Vagina (tissue), 2 donors: ENCODE measurements at regions not wholly inside any gene's neighbourhood (a gene's known extent, or its start where the extent isn't known, plus 50 kb on each side); places are given as distances from the start of the nearest gene placed in this dataset.

ENCODE experiments used
- DNase-seq, 2 donors: peaks; one replicate each; pipeline ENCODE4 v3.0.0-alpha.2; 2017; ENCODE audit errors: extremely low spot score in 2 of 2
- H3K27ac ChIP-seq: fragments of 200-600 bp; sonication (generic); one replicate; pipeline ENCODE4 v1.5.1; 2019
- H3K27me3 ChIP-seq: fragments of 200-600 bp; sonication (generic); one replicate; pipeline ENCODE4 v1.5.1; 2019
- H3K36me3 ChIP-seq, 2 donors: fragments of 200-600 bp; sonication (generic); one replicate each; pipeline ENCODE4 v1.5.1; 2017 to 2019
- H3K4me1 ChIP-seq: fragments of 200-600 bp; sonication (generic); one replicate; pipeline ENCODE4 v1.5.1; 2019
- H3K4me3 ChIP-seq, 2 donors: fragments of 200-600 bp; sonication (generic); 1 replicate in 1 of 2; 2 replicates in 1 of 2; pipeline ENCODE4 v1.5.1; 2016 to 2019
- H3K9me3 ChIP-seq: fragments of 200-600 bp; sonication (generic); one replicate; pipeline ENCODE4 v1.5.1; 2019
- POLR2A ChIP-seq, 2 donors: fragments of 450-650 bp; IDR thresholded peaks; one replicate each; pipeline ENCODE4 v1.6.1; 2017; ENCODE audit warnings: antibody characterized with exemption in 2 of 2, mild to moderate bottlenecking in 2 of 2, moderate library complexity in 2 of 2
- POLR2AphosphoS5 ChIP-seq, 2 donors: sonication (generic); formaldehyde crosslinking; IDR thresholded peaks; one replicate each; pipeline ENCODE4 v1.9.0; 2017; ENCODE audit warnings: antibody characterized with exemption in 2 of 2, mild to moderate bottlenecking in 2 of 2, low read depth in 1 of 2; ENCODE audit not compliant: insufficient read depth in 1 of 2
- intact Hi-C: fragments of 100-400 bp; cut with DNase I; formaldehyde crosslinking; loops from one replicate; pipeline ENCODE4 v1.15.1; 2023
- TF ChIP-seq, protein P1 (sequence below), 3 experiments: fragments of 450-650 bp in 2 of 3; fragments of 200-600 bp in 1 of 3; sonication (generic) in 1 of 3; IDR thresholded peaks; one replicate each; pipeline ENCODE4 v1.5.1; 2017 to 2019; ENCODE audit warnings: antibody characterized with exemption in 3 of 3, mild to moderate bottlenecking in 2 of 3, moderate library complexity in 2 of 3

GRCh38 chr9:28409919-28410318, 836.6 kb upstream of the C9orf72 start:
- H3K27me3 ChIP-seq = no peaks in the 10 kb centered on the region
- H3K27ac ChIP-seq = no peak overlapping the region
- DNase-seq = no peak
- no peaks in the 10 kb centered on the region for H3K9me3 ChIP-seq
- intact Hi-C loops = no loop called here
- H3K4me1 ChIP-seq = no peaks in the 10 kb centered on the region
- TF ChIP-seq, protein P1, sequence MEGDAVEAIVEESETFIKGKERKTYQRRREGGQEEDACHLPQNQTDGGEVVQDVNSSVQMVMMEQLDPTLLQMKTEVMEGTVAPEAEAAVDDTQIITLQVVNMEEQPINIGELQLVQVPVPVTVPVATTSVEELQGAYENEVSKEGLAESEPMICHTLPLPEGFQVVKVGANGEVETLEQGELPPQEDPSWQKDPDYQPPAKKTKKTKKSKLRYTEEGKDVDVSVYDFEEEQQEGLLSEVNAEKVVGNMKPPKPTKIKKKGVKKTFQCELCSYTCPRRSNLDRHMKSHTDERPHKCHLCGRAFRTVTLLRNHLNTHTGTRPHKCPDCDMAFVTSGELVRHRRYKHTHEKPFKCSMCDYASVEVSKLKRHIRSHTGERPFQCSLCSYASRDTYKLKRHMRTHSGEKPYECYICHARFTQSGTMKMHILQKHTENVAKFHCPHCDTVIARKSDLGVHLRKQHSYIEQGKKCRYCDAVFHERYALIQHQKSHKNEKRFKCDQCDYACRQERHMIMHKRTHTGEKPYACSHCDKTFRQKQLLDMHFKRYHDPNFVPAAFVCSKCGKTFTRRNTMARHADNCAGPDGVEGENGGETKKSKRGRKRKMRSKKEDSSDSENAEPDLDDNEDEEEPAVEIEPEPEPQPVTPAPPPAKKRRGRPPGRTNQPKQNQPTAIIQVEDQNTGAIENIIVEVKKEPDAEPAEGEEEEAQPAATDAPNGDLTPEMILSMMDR (IDR thresholded peaks at IDR 0.05) = no peak
- TF ChIP-seq POLR2AphosphoS5 (IDR thresholded peaks at IDR 0.05; ENCODE audit: insufficient read depth in 1 of 2, low read depth in 1 of 2) = no peak
- TF ChIP-seq POLR2A (IDR thresholded peaks at IDR 0.05) = no peak
- H3K36me3 ChIP-seq = no peaks in the 10 kb centered on the region
- H3K4me3 ChIP-seq = no peak overlapping the region

- Histone ChIP-seq H3K4me1 (no peaks in the 10 kb centered on the region), H3K27ac (no peak overlapping the region), H3K4me3 (no peak overlapping the region), H3K9me3 (no peaks in the 10 kb centered on the region), H3K36me3 (no peaks in the 10 kb centered on the region), H3K27me3 (no peaks in the 10 kb centered on the region)
- TF ChIP-seq POLR2AphosphoS5 (IDR thresholded peaks at IDR 0.05; ENCODE audit: insufficient read depth in 1 of 2, low read depth in 1 of 2) (no peak), POLR2A (IDR thresholded peaks at IDR 0.05) (no peak)
- TF ChIP-seq, protein P1 (IDR thresholded peaks at IDR 0.05) = no peak
- DNase-seq = no peak
- intact Hi-C loops = no loop called here
Observed at GRCh38 chr9:28410411-28410810, 837.1 kb upstream of the C9orf72 start.

DNA sequence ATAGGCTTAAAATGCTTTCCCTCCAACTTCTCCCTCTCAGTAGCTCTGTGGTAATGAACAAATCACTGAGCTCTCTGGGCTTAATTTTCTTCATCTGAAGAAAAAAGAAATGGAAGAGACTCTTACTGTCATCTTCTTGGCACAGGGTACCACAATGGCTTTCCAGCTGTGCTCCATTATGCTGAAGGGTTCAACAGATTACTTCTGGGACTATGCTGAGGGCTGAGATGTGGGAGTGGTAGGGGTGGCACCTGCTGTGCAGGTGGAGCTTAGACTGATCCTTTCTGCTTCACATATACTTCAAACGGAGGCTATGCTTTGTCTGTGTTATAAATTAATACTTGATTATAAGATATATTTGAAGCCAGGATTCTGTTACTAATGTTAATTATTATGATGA, 840.2 kb upstream of the C9orf72 start:
- DNase-seq = no peak
- H3K36me3 ChIP-seq = no peaks in the 10 kb centered on the region
- no peaks in the 10 kb centered on the region for H3K9me3 ChIP-seq
- no peak overlapping the region for H3K27ac ChIP-seq
- H3K4me1 ChIP-seq = no peaks in the 10 kb centered on the region
- TF ChIP-seq POLR2A (IDR thresholded peaks at IDR 0.05) (no peak), POLR2AphosphoS5 (IDR thresholded peaks at IDR 0.05; ENCODE audit: insufficient read depth in 1 of 2, low read depth in 1 of 2) (no peak)
- TF ChIP-seq, protein P1 (IDR thresholded peaks at IDR 0.05) = no peak
- no peaks in the 10 kb centered on the region for H3K27me3 ChIP-seq
- intact Hi-C loops = no loop called here
- no peak overlapping the region for H3K4me3 ChIP-seq

DNA sequence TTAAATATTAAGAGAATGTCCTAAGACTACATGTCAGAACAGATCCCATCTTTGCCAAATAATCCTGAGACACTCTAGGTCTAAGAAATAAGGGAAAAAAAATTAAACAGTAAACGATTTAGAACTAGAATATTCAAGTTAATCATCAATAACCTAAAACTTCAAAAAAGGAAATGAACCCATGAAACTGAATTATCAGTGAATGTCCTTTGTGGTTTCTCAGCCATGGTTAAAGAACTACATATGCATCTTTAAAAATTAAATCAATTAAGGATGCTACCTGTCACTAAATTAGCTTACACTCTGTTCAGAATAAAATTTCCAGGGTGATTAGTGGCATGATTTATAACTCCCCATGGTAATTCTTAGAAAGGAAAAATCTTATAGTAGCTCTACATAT, 850.0 kb upstream of the C9orf72 start:
- no peak overlapping the region for H3K4me3 ChIP-seq
- intact Hi-C loops = no loop called here
- no peaks in the 10 kb centered on the region for H3K27me3 ChIP-seq
- H3K27ac ChIP-seq = no peak overlapping the region
- no peaks in the 10 kb centered on the region for H3K9me3 ChIP-seq
- H3K4me1 ChIP-seq = no peaks in the 10 kb centered on the region
- no peak for DNase-seq
- TF ChIP-seq POLR2AphosphoS5 (IDR thresholded peaks at IDR 0.05; ENCODE audit: insufficient read depth in 1 of 2, low read depth in 1 of 2) (no peak), POLR2A (IDR thresholded peaks at IDR 0.05) (no peak)
- TF ChIP-seq, protein P1 (IDR thresholded peaks at IDR 0.05) = no peak
- no peaks in the 10 kb centered on the region for H3K36me3 ChIP-seq

DNA sequence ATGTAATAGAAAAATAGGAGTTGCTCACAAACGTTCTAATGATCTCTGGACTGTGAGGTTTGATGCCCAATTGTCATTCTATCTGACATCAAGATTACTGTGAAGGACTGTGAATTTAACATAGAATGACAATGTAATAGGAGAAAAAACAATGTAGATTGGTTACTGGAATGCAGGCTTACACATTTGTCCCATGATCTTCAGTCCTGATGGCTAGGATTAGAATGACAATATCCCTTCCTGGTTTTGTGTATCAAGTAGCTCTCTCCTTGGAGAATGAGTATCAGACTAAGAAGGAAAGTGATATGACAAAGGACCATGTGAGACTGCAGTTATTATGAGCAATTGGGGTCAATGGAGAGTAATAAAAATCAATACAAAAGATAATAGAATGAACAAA, 862.2 kb upstream of the C9orf72 start:
- H3K36me3 ChIP-seq = no peaks in the 10 kb centered on the region
- H3K9me3 ChIP-seq = no peaks in the 10 kb centered on the region
- H3K4me1 ChIP-seq = no peaks in the 10 kb centered on the region
- H3K27ac ChIP-seq = no peak overlapping the region
- TF ChIP-seq POLR2AphosphoS5 (IDR thresholded peaks at IDR 0.05; ENCODE audit: insufficient read depth in 1 of 2, low read depth in 1 of 2) (no peak), POLR2A (IDR thresholded peaks at IDR 0.05) (no peak)
- TF ChIP-seq, protein P1 (IDR thresholded peaks at IDR 0.05) = no peak
- no peak overlapping the region for H3K4me3 ChIP-seq
- H3K27me3 ChIP-seq = no peaks in the 10 kb centered on the region
- no peak for DNase-seq
- intact Hi-C loops = no loop called here
